Stromal cell of bone marrow (primary cell): ENCODE measurements at regions not wholly inside any gene's neighbourhood (a gene's known extent, or its start where the extent isn't known, plus 50 kb on each side); places are given as distances from the start of the nearest gene placed in this dataset.
"Not testable (repeated sequence)": the region's sequence is repeated elsewhere in the genome, so short reads cannot be mapped to it uniquely, and the experiment has no call there.

ENCODE experiments used
- DNase-seq: peaks from one replicate; pipeline ENCODE4 v3.0.0-alpha.2; 2012; ENCODE audit warnings: low read depth

- DNase-seq, result no peak
Measured at GRCh38 chr1:29625084-29625420, 388.7 kb downstream of the PTPRU start.

GRCh38 chr1:29624320-29625083 lies 388.2 kb downstream of the PTPRU start:
- no peak for DNase-seq

GRCh38 chr1:29623501-29623900 lies 387.2 kb downstream of the PTPRU start:
- no peak for DNase-seq

- DNase-seq, result no peak
Measured at GRCh38 chr1:29621826-29622435, 385.6 kb downstream of the PTPRU start.

- DNase-seq, result no peak
Measured at GRCh38 chr1:29620631-29621030, 384.3 kb downstream of the PTPRU start.

GRCh38 chr1:29607236-29607635 lies 370.9 kb downstream of the PTPRU start:
- no peak for DNase-seq

GRCh38 chr1:29604796-29605195 lies 368.5 kb downstream of the PTPRU start:
- DNase-seq, result not testable (repeated sequence)

- DNase-seq, result no peak
Measured at GRCh38 chr1:29603622-29604021, 367.3 kb downstream of the PTPRU start.

- DNase-seq, result no peak
Measured at GRCh38 chr1:29602203-29602602, 365.9 kb downstream of the PTPRU start.

- no peak for DNase-seq
Measured at GRCh38 chr1:29601021-29601420, 364.7 kb downstream of the PTPRU start.

- no peak for DNase-seq
Measured at GRCh38 chr1:29599826-29600225, 363.5 kb downstream of the PTPRU start.

GRCh38 chr1:29599071-29599470 lies 362.7 kb downstream of the PTPRU start:
- DNase-seq, result no peak

- no peak for DNase-seq
Measured at GRCh38 chr1:29597861-29598260, 361.5 kb downstream of the PTPRU start.

GRCh38 chr1:29593601-29594382 lies 357.5 kb downstream of the PTPRU start:
- no peak for DNase-seq

GRCh38 chr1:29592731-29593130 lies 356.4 kb downstream of the PTPRU start:
- no peak for DNase-seq

- DNase-seq, result no peak
Measured at GRCh38 chr1:29592261-29592615, 355.9 kb downstream of the PTPRU start.

- DNase-seq, result no peak
Measured at GRCh38 chr1:29591601-29592260, 355.4 kb downstream of the PTPRU start.

GRCh38 chr1:29590583-29591565 lies 354.6 kb downstream of the PTPRU start:
- no peak for DNase-seq

- not testable (repeated sequence) for DNase-seq
Measured at GRCh38 chr1:29589716-29590115, 353.4 kb downstream of the PTPRU start.

- no peak for DNase-seq
Measured at GRCh38 chr1:29586991-29587745, 350.8 kb downstream of the PTPRU start.

GRCh38 chr1:29586215-29586614 lies 349.9 kb downstream of the PTPRU start:
- DNase-seq, result no peak
